Pons (tissue), 1 donor: ENCODE measurements at regions not wholly inside any gene's neighbourhood (a gene's known extent, or its start where the extent isn't known, plus 50 kb on each side); places are given as distances from the start of the nearest gene placed in this dataset.
"Not testable (repeated sequence)": the region's sequence is repeated elsewhere in the genome, so short reads cannot be mapped to it uniquely, and the experiment has no call there.

ENCODE experiments used
- DNase-seq: peaks from one replicate; pipeline ENCODE4 v3.0.0-alpha.2; 2016; ENCODE audit warnings: low spot score

GRCh38 chr5:12119657-12120056 is 215.4 kb upstream of the CTNND2 start:
- no peak for DNase-seq

- DNase-seq = no peak
These were observed 209.8 kb upstream of the CTNND2 start for GRCh38 chr5:12114075-12114474.

GRCh38 chr5:12113062-12113461 is 208.8 kb upstream of the CTNND2 start:
- no peak for DNase-seq

GRCh38 chr5:12111261-12111660 is 207.0 kb upstream of the CTNND2 start:
- DNase-seq = no peak

- no peak for DNase-seq
These were observed 206.4 kb upstream of the CTNND2 start for GRCh38 chr5:12110629-12111028.

GRCh38 chr5:12109075-12109688 is 204.9 kb upstream of the CTNND2 start:
- no peak for DNase-seq

GRCh38 chr5:12102151-12102550 is 197.9 kb upstream of the CTNND2 start:
- DNase-seq = no peak

- DNase-seq = no peak
These were observed 196.3 kb upstream of the CTNND2 start for GRCh38 chr5:12100542-12100941.

- no peak for DNase-seq
These were observed 195.1 kb upstream of the CTNND2 start for GRCh38 chr5:12099296-12099695.

- DNase-seq = peak; percentile 27
These were observed 191.6 kb upstream of the CTNND2 start for GRCh38 chr5:12095808-12096281.

- DNase-seq = no peak
These were observed 189.3 kb upstream of the CTNND2 start for GRCh38 chr5:12093586-12093985.

GRCh38 chr5:12080761-12081160 is 176.5 kb upstream of the CTNND2 start:
- DNase-seq = no peak

GRCh38 chr5:12078286-12078685 is 174.0 kb upstream of the CTNND2 start:
- not testable (repeated sequence) for DNase-seq

- no peak for DNase-seq
These were observed 169.2 kb upstream of the CTNND2 start for GRCh38 chr5:12073426-12073825.

- DNase-seq = no peak
These were observed 168.2 kb upstream of the CTNND2 start for GRCh38 chr5:12072441-12072840.

- no peak for DNase-seq
These were observed 167.2 kb upstream of the CTNND2 start for GRCh38 chr5:12071455-12071854.

GRCh38 chr5:12023614-12024241 is 119.5 kb upstream of the CTNND2 start:
- peak; percentile 74 for DNase-seq

- no peak for DNase-seq
These were observed 118.2 kb upstream of the CTNND2 start for GRCh38 chr5:12022444-12022843.

- no peak for DNase-seq
These were observed 115.1 kb upstream of the CTNND2 start for GRCh38 chr5:12019306-12019705.

GRCh38 chr5:12017007-12017406 is 112.8 kb upstream of the CTNND2 start:
- no peak for DNase-seq

GRCh38 chr5:12016159-12016746 is 112.0 kb upstream of the CTNND2 start:
- DNase-seq = peak; percentile 7

- DNase-seq = no peak
These were observed 109.1 kb upstream of the CTNND2 start for GRCh38 chr5:12013351-12013750.

GRCh38 chr5:12003680-12004079 is 99.4 kb upstream of the CTNND2 start:
- no peak for DNase-seq

GRCh38 chr5:11998397-11998796 is 94.2 kb upstream of the CTNND2 start:
- DNase-seq = no peak
